ENCODE measurements at regions not wholly inside any gene's neighbourhood (a gene's known extent, or its start where the extent isn't known, plus 50 kb on each side); places are given as distances from the start of the nearest gene placed in this dataset.

DNA sequence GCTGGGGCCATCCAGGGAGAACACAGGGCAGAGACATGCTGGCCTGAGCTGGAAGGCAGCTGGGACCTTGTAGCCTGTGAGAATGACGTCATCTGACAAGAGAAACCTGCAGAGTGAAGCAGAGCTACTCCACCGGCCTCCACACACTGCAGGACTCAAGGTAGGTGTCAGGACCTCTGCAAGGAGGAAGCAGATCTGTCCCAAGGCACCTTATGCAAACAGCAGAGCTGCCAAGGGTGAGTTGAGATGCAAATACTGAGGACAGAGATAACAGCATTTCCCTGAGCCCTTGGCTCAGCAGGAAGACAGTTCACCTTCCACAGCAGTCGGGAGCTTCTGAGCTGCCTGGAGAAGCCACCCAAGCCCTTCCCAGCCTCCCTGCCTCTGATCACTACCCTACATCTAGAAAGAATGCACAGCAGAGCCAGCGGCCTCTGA lies 51.9 kb upstream of the IGSF9B start:
- intact Hi-C loops (cut with DNase I), result no loop called here

DNA sequence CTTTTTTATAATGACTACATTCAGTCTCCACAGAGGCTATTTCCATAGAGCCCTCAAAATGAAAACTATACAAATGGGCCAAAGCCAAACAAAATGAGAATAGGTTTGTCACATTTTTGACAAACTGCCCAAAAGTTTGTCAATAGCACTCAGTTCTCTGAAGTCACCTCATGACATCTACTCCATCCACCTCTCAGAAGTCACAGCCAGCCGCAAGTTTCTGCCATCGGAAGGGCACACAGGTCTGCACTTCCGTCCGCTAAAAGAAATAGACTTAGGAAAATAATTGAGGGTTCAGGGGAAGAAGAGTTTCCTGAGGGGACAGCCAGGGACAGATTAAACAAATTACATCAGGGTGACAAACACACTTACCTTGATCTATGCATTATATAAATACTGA lies 55.4 kb upstream of the JAM3 start:
- peaks cover 0 to 3% (median 0%) of the 10 kb centered on the region in 7 donors for H3K27me3 ChIP-seq
- H3K4me3 ChIP-seq, result no peak overlapping the region
- TF ChIP-seq, protein P1, sequence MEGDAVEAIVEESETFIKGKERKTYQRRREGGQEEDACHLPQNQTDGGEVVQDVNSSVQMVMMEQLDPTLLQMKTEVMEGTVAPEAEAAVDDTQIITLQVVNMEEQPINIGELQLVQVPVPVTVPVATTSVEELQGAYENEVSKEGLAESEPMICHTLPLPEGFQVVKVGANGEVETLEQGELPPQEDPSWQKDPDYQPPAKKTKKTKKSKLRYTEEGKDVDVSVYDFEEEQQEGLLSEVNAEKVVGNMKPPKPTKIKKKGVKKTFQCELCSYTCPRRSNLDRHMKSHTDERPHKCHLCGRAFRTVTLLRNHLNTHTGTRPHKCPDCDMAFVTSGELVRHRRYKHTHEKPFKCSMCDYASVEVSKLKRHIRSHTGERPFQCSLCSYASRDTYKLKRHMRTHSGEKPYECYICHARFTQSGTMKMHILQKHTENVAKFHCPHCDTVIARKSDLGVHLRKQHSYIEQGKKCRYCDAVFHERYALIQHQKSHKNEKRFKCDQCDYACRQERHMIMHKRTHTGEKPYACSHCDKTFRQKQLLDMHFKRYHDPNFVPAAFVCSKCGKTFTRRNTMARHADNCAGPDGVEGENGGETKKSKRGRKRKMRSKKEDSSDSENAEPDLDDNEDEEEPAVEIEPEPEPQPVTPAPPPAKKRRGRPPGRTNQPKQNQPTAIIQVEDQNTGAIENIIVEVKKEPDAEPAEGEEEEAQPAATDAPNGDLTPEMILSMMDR (IDR thresholded peaks at IDR 0.05), result no peak
- no peak overlapping the region for H3K27ac ChIP-seq
- DNase-seq (no peak), ATAC-seq (no peak)
- no peaks in the 10 kb centered on the region for H3K9me3 ChIP-seq
- H3K4me1 ChIP-seq, result peaks cover 0 to 13% (median 5%) of the 10 kb centered on the region in 9 donors
- 73 to 74% methylated on average over 4 of the region's 4 CpGs for WGBS, 2 donors
- intact Hi-C loops (cut with DNase I), result no loop called here
- no peaks in the 10 kb centered on the region for H3K36me3 ChIP-seq

More for the DNA sequence above, 51.9 kb upstream of the IGSF9B start:
- DNase-seq (no peak), ATAC-seq (peak in 4 of 8 donors; percentile 21 to 60 (median 42))
- Histone ChIP-seq H3K4me3 (no peak overlapping the region), H3K27ac (no peak overlapping the region), H3K36me3 (no peaks in the 10 kb centered on the region), H3K27me3 (peaks cover 0 to 3% (median 0%) of the 10 kb centered on the region in 7 donors), H3K4me1 (peaks cover 2 to 25% (median 13%) of the 10 kb centered on the region in 9 donors), H3K9me3 (no peaks in the 10 kb centered on the region)
- WGBS, 2 donors, result 48 to 50% methylated on average over 4 of the region's 4 CpGs
- TF ChIP-seq, protein P1 (IDR thresholded peaks at IDR 0.05), result no peak

DNA sequence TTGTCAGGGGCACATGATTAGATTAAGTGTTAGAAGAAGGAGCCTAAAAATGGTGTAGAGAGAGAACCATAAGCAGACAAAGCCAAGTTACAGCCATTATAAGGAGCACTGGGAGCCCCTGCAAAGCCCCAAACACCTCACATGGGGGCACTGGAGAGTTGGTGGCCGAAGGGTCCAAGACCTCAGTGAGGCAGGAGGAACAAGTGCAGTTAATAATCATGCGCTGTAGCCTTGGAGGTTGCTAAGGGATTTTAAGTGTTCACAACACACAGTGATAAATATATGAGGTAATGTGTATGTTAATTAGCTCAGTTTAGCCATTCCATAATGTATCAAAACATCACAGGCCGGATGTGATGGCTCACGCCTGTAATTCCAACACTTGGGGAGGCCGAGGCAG lies 54.4 kb upstream of the JAM3 start:
- Histone ChIP-seq H3K4me3 (no peak overlapping the region), H3K4me1 (peaks cover 0 to 10% (median 5%) of the 10 kb centered on the region in 9 donors), H3K9me3 (no peaks in the 10 kb centered on the region), H3K27ac (peak overlapping the region in 2 of 10 donors; percentile 22), H3K27me3 (peaks cover 0 to 3% (median 0%) of the 10 kb centered on the region in 7 donors), H3K36me3 (no peaks in the 10 kb centered on the region)
- DNase-seq (peak; percentile 34 to 57), ATAC-seq (peak; percentile 50 to 93 (median 85))
- intact Hi-C loops (cut with DNase I), result loop anchor here in 1 of 10 donors (1.0 kb wide), 1 partner anchor 33 kb away; no protein-coding TSS in a partner anchor
- TF ChIP-seq, protein P1 (IDR thresholded peaks at IDR 0.05), result peak; percentile 21 to 64 (median 45)
- WGBS, 2 donors, result 50 to 51% methylated on average over 5 of the region's 5 CpGs

DNA sequence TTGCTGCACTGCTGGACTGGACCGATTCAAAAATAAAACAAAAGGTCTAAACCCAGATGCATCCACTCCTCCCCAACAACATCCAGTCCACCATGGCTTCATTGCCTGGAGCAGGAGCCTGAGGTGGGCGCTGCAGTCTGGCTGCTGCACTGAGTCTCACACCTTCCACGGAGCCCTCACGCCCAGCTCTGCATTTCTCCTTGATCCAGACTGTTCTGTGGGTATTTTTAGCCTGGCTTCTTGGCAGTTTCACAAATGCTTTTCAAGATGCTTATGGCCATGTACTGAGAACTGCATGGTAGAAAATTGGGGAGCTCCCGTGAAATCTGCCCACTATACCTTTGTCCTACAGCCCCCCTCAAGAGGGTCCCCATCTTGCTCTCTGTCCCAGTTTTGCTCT lies 53.3 kb upstream of the JAM3 start:
- TF ChIP-seq, protein P1 (IDR thresholded peaks at IDR 0.05), result peak in 3 of 9 donors; percentile 28 to 47 (median 33)
- Histone ChIP-seq H3K4me1 (peaks cover 0 to 10% (median 5%) of the 10 kb centered on the region in 9 donors), H3K27me3 (peaks cover 0 to 6% (median 0%) of the 10 kb centered on the region in 7 donors), H3K9me3 (no peaks in the 10 kb centered on the region), H3K4me3 (no peak overlapping the region), H3K36me3 (no peaks in the 10 kb centered on the region), H3K27ac (peak overlapping the region in 2 of 10 donors; percentile 22 to 31)
- peak; percentile 33 to 41 for DNase-seq
- intact Hi-C loops (cut with DNase I), result no loop called here
- peak; percentile 66 to 87 (median 79) for ATAC-seq
- WGBS, 2 donors, result 37 to 44% methylated on average over 5 of the region's 5 CpGs

Data from heart right ventricle (tissue), 16 donors.